IMR-90 (cell line): ENCODE measurements at regions not wholly inside any gene's neighbourhood (a gene's known extent, or its start where the extent isn't known, plus 50 kb on each side); places are given as distances from the start of the nearest gene placed in this dataset.

Experiments
- TF ChIP-seq, protein P1 (sequence below): fragments of 150-350 bp; IDR thresholded peaks from 2 replicates; pipeline ENCODE4 v1.6.1; 2016; ENCODE audit warnings: low read depth, mild to moderate bottlenecking, low read length, moderate library complexity, borderline replicate concordance

DNA sequence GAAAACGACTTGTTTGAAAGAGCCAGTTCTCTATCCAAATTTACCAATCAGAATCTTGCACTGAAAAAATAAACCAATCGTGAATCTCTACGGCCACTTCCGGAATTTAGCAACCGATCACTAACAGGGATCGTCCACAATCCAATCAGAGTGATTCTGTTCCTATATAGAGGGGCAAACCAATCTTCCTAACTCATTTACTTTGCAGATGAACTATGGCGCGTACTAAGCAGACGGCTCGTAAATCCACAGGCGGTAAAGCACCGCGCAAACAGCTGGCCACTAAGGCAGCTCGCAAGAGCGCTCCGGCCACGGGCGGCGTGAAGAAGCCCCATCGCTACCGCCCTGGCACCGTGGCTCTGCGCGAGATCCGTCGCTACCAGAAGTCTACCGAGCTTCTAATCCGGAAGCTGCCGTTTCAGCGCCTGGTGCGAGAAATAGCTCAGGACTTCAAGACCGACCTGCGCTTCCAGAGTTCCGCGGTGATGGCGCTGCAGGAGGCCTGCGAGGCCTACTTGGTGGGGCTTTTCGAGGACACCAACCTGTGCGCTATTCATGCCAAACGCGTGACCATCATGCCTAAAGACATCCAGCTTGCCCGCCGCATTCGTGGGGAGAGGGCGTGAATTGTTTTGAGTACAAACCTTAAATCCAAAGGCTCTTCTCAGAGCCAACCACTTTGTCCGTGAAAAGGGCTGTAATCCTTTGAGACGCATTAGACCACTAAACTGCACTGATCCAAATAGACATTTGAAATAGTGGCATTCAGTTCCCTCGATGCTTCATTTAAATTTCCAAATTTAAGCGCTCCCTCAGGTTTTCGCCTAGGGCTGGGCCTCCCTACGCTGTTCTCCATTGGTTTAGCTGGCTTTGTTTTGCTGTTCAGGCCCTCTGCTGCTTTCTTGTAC is 138.0 kb downstream of the HFE start (continued):
- TF ChIP-seq, protein P1, sequence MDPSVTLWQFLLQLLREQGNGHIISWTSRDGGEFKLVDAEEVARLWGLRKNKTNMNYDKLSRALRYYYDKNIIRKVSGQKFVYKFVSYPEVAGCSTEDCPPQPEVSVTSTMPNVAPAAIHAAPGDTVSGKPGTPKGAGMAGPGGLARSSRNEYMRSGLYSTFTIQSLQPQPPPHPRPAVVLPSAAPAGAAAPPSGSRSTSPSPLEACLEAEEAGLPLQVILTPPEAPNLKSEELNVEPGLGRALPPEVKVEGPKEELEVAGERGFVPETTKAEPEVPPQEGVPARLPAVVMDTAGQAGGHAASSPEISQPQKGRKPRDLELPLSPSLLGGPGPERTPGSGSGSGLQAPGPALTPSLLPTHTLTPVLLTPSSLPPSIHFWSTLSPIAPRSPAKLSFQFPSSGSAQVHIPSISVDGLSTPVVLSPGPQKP: no peak
